ENCODE measurements at regions not wholly inside any gene's neighbourhood (a gene's known extent, or its start where the extent isn't known, plus 50 kb on each side); places are given as distances from the start of the nearest gene placed in this dataset.

DNA sequence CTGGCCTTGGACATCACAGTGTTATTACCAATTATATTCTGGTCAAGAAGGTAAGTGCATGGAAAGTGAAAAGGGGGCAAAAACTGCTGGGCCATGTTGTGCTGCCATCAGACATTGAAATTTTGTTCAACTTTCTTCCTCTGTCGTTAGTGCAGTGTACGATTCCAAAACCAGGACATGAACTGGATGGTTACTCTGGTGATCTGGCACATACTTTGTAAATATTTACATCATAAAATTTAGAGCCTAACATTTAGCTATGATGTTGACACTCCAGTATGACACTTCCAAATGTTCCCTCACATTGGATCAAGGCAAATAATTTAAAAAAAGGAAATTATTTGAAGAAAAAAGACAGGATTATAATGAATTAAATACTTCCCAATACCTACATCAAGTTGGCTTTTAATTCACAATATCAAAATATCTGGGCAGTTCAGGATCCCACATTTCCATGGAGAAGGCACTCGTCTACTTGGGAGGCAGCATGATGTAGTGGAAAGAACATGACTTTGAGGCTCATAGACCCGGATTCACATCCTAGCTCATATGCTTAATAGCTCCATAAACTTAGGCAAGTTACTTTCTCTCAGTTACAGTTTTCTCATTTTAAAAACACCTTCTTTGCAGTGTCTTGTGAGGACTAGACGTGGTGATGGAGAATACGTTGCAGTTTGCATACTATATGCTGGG lies 342.5 kb upstream of the MPDZ start:
- no peak for FAIRE-seq
- DNase-seq (ENCODE audit: insufficient read length) = no peak

DNA sequence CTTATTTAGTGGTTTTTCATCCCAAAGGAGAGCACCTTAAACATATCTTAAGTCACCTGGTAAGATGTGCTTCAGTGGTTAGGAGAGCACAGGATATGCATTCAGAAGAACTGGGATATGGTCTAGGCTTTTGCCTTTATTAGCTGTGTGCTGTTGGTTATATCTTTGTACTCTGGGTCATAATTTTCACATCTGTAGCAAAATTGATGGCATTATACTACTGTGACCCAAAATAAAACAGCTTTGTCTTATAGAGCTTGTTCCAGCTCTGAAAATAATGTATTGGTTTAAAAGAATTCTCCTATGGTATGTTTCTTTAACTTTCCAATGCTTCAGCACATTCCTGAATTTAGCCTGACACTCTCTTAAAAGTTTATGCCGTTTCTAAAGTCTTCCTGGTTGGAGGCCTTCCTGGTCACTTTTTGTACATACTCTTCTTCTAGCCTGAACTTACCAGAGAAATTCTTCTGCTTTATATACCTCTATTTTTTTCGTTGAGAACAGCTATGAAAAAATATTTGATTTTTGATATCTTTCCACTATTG lies 337.1 kb upstream of the MPDZ start:
- FAIRE-seq = no peak
- TF ChIP-seq POLR2A (IDR thresholded peaks at IDR 0.05; ENCODE audit: low read depth, low read length) = no peak
- TF ChIP-seq POLR2AphosphoS5 (IDR thresholded peaks at IDR 0.05; ENCODE audit: low read depth, low read length) = no peak
- no peak for TF ChIP-seq TAF1 (IDR thresholded peaks at IDR 0.05; ENCODE audit: borderline replicate concordance, low read depth, low read length)
- no peak for DNase-seq (ENCODE audit: insufficient read length)

More for the DNA sequence above, 342.5 kb upstream of the MPDZ start:
- TF ChIP-seq POLR2A (IDR thresholded peaks at IDR 0.05; ENCODE audit: low read depth, low read length) (no peak), POLR2AphosphoS5 (IDR thresholded peaks at IDR 0.05; ENCODE audit: low read depth, low read length) (no peak), TAF1 (IDR thresholded peaks at IDR 0.05; ENCODE audit: borderline replicate concordance, low read depth, low read length) (no peak)

DNA sequence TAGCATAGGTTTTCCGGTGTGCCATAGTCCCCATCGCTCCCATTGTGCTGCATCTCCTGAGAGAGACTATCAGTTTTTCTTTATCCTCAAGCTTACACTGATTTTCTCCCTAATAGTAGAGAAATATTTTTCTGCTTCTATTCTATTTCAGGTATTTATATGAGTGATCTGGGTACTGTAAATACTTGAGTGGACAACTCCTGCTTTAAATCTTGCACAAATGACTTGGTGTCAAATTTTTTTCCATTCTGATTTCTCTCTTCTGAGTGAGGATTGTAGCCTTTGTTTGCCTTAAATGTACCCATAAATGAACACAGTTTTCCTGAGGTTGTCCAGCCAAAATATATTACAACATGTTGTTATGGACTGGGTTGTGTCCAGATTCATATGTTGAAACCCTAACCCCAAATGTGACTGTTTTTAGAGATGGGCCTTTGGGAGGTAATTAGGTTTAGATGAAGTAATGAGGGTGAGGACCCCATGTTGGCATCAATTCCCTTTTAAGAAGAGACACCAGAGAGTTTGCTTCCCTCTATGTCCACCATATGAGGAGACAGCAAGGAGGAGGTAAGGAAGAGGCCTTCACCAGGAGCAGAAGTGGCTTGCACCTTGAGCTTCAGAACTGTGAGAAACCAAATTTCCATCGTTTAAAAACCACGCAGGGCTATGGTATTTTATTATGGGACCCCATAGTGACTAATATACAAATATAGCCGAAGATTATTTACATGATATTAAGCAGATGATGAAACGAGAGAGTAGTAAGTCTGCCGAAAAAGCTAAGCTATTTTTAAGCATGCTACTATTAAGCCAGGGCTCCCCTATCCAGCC lies 336.4 kb upstream of the MPDZ start:
- FAIRE-seq = no peak
- TF ChIP-seq POLR2AphosphoS5 (IDR thresholded peaks at IDR 0.05; ENCODE audit: low read depth, low read length) = no peak
- TF ChIP-seq POLR2A (IDR thresholded peaks at IDR 0.05; ENCODE audit: low read depth, low read length) = no peak
- TF ChIP-seq TAF1 (IDR thresholded peaks at IDR 0.05; ENCODE audit: borderline replicate concordance, low read depth, low read length) = no peak
- DNase-seq (ENCODE audit: insufficient read length) = no peak

DNA sequence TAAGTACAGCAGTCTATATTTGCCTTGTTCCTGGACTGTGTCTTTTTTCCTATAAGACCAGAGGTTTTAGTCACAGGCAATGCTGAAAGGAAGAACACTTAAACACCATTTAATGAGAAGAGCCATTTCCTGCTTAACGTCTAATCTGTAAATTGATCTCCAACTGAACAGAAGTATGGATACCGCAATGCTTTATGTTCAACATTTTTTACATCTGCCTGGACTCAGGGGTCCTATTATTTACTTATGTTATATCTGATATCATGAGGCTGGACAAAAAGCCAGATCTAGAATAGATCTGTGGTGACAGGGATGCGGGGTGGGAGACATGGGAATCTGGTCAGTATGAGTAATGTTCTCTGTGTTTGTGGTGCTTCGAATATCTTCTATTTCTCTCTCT lies 334.6 kb upstream of the MPDZ start:
- FAIRE-seq (no peak), DNase-seq (ENCODE audit: insufficient read length) (no peak)
- TF ChIP-seq POLR2AphosphoS5 (IDR thresholded peaks at IDR 0.05; ENCODE audit: low read depth, low read length) (no peak), POLR2A (IDR thresholded peaks at IDR 0.05; ENCODE audit: low read depth, low read length) (no peak), TAF1 (IDR thresholded peaks at IDR 0.05; ENCODE audit: borderline replicate concordance, low read depth, low read length) (no peak)

DNA sequence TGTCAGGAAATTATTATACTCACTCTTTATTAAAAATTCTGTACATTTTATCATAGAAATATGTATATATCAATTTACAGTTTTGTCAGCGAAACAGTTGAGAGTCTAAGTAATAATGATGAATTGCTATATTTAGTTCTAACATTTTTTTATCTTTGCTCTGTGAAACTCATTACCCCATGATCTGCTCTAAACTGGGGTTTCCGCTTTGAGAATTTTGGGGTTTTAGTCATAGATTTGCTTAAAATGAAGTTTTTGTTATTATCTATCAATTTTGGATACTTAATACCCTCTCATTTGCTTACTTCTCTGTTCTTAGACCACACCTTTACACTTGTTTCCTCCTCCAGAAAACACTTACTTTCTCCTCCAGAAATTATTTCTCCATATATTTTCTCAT lies 333.8 kb upstream of the MPDZ start:
- no peak for FAIRE-seq
- TF ChIP-seq POLR2AphosphoS5 (IDR thresholded peaks at IDR 0.05; ENCODE audit: low read depth, low read length) = no peak
- no peak for TF ChIP-seq TAF1 (IDR thresholded peaks at IDR 0.05; ENCODE audit: borderline replicate concordance, low read depth, low read length)
- TF ChIP-seq POLR2A (IDR thresholded peaks at IDR 0.05; ENCODE audit: low read depth, low read length) = no peak
- no peak for DNase-seq (ENCODE audit: insufficient read length)

DNA sequence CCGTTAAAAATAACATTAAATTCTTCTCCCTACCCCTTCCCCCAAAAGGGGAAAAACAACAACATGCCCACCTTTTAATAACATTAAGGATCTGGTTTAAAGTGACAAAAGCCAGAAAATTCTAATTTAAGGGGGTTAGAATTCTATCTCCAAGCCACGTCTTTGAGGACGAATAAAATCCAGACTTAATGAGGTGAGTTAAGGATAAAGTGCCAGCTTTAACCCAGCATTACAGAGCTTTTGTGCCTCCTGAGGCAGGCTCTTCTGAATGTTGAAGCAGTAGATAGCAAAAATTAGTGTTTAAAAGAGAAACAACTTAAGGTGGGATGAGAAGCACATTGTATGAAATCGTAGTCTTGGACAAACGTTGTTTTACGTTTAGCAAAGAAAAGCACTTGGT lies 329.0 kb upstream of the MPDZ start:
- no peak for DNase-seq (ENCODE audit: insufficient read length)
- TF ChIP-seq POLR2AphosphoS5 (IDR thresholded peaks at IDR 0.05; ENCODE audit: low read depth, low read length) (no peak), POLR2A (IDR thresholded peaks at IDR 0.05; ENCODE audit: low read depth, low read length) (no peak), TAF1 (IDR thresholded peaks at IDR 0.05; ENCODE audit: borderline replicate concordance, low read depth, low read length) (no peak)

DNA sequence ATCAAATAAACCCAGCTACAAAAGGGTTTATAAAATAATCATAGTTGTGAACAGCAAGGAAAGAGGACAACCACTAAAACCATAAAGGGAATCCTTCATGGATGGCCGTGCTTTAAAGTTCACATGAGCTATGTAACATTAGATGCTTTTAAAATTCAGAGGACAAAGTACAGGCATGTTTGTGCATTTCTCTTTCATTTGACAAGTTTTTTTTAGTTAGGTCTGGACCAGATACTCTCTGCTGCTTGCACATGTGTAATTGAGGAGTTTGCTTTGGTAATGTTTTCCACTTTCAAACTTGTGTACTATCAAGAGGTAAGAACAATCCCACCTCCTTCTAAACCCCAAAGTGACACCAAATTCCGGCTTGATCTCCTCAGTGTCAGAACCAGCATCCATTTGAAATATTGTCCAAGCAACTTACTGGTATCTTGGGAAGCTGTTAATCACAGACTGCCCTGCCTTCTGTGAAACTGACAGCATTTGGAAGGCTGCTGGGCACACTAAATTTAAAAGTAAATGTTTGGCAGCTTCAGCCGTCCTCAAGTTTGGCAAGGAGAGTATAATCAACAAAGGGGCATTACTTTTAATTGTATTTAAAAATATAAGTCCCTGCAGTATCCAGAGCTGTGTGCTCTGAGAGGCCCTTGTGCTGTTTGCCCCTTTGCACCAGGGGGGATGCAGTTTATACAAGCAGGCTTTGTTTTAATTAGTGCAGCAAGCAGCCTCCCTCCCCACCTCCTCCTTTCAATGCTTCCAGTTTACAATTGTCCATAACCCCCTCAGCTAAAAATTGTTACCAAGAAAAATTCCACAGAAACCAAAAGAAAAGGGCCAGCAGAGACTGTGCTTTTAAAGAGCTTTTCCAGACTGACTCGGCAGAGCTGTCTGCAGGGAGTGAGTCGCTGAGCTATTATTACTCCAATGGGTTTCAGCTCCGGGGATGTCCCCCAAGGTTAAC lies 328.3 kb upstream of the MPDZ start:
- TF ChIP-seq POLR2A (IDR thresholded peaks at IDR 0.05; ENCODE audit: low read depth, low read length) (no peak), POLR2AphosphoS5 (IDR thresholded peaks at IDR 0.05; ENCODE audit: low read depth, low read length) (no peak), TAF1 (IDR thresholded peaks at IDR 0.05; ENCODE audit: borderline replicate concordance, low read depth, low read length) (no peak)
- FAIRE-seq (no peak), DNase-seq (ENCODE audit: insufficient read length) (no peak)

More for the DNA sequence above, 329.0 kb upstream of the MPDZ start:
- FAIRE-seq = no peak

DNA sequence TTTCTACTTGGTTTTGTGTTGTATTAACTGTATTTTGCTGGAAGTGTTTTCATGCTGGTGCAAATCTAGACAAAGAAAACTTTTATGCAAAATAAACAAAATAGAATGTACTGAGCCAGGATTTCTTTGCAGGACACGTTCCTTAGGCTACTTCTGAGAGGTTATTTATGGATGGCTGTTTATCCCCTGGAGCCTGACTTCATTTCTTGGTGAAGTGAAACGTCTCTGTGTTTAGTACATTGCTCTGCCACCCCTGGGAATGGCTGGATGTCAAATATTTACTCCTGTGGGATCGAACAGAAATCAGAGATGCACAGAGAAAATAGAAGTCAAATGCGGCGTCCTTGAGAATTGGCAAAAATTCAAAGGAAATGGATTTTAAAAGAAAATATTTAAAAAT lies 327.1 kb upstream of the MPDZ start:
- no peak for DNase-seq (ENCODE audit: insufficient read length)
- no peak for FAIRE-seq
- TF ChIP-seq POLR2AphosphoS5 (IDR thresholded peaks at IDR 0.05; ENCODE audit: low read depth, low read length) = no peak
- TF ChIP-seq TAF1 (IDR thresholded peaks at IDR 0.05; ENCODE audit: borderline replicate concordance, low read depth, low read length) = no peak
- TF ChIP-seq POLR2A (IDR thresholded peaks at IDR 0.05; ENCODE audit: low read depth, low read length) = no peak

DNA sequence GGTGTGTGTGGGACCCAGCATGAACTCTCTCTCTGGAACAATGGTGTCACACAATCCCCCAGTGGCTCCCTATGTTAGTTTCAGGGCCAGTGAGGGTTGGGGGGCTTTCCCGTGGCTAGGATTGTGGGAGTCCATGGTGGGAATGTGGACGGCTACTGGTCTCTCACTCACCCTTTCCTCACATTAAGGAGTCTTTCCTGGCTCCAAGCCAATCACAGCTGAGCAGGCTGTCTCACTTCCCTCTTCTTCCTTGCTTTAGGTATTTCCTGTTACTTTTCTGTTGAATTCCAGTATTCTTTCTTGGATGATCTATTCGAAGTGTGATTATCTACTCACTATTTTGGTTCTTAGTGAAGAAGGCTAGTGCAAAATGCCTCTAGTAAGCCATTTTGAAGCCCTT lies 324.4 kb upstream of the MPDZ start:
- FAIRE-seq (no peak), DNase-seq (ENCODE audit: insufficient read length) (no peak)
- TF ChIP-seq TAF1 (IDR thresholded peaks at IDR 0.05; ENCODE audit: borderline replicate concordance, low read depth, low read length) = no peak
- no peak for TF ChIP-seq POLR2A (IDR thresholded peaks at IDR 0.05; ENCODE audit: low read depth, low read length)
- no peak for TF ChIP-seq POLR2AphosphoS5 (IDR thresholded peaks at IDR 0.05; ENCODE audit: low read depth, low read length)

DNA sequence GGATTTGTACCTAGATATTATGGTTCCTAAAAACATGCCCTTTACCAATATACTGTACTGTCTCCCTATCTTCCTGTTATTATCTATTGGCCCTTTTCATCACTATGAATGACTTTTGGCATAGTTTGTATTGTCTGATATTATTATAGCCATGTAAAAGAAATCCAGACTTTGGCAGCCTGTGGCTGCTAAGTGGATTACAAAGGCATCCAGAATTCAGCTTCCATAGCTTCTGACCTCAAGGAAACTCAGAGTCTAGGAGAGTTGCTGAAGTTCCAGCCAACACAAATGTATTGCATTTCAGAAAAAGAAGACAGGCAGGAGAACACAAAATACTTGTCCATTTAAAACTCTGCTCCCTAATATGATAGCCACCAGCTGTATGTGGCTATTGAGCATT lies 319.2 kb upstream of the MPDZ start:
- FAIRE-seq (no peak), DNase-seq (ENCODE audit: insufficient read length) (no peak)
- TF ChIP-seq TAF1 (IDR thresholded peaks at IDR 0.05; ENCODE audit: borderline replicate concordance, low read depth, low read length) (no peak), POLR2AphosphoS5 (IDR thresholded peaks at IDR 0.05; ENCODE audit: low read depth, low read length) (no peak), POLR2A (IDR thresholded peaks at IDR 0.05; ENCODE audit: low read depth, low read length) (no peak)

DNA sequence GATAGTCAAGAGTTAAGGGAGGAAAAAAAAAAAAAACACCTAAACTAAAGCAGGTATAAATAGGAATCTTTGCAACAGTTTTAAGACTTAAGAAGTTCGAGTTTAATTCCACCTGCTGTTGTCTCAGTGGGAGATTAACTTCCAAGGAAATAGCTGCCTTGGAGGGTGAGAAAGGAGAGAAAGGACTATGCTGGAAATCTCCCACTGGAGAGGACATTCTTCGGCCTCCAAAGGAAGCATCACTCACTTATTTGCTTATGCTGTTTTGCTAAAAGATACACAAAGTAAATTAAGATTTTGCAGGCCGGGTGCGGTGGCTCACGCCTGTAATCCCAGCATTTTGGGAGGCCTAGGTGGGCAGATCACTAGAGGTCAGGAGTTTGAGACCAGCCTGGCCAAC lies 317.9 kb upstream of the MPDZ start:
- no peak for DNase-seq (ENCODE audit: insufficient read length)
- TF ChIP-seq POLR2AphosphoS5 (IDR thresholded peaks at IDR 0.05; ENCODE audit: low read depth, low read length) (no peak), TAF1 (IDR thresholded peaks at IDR 0.05; ENCODE audit: borderline replicate concordance, low read depth, low read length) (no peak), POLR2A (IDR thresholded peaks at IDR 0.05; ENCODE audit: low read depth, low read length) (no peak)
- FAIRE-seq = no peak

Measured in GM12892 (cell line).